Stimulated activated CD8-positive, alpha-beta memory T cell treated with anti-CD3 and anti-CD28 coated beads, Interleukin-4, amount 100 ng/mL, for 24 hours (primary cell): ENCODE measurements at regions not wholly inside any gene's neighbourhood (a gene's known extent, or its start where the extent isn't known, plus 50 kb on each side); places are given as distances from the start of the nearest gene placed in this dataset.

Experiments
- DNase-seq: peaks from one replicate; pipeline ENCODE4 v3.0.0-alpha.2; 2020; ENCODE audit warnings: low read depth

DNA sequence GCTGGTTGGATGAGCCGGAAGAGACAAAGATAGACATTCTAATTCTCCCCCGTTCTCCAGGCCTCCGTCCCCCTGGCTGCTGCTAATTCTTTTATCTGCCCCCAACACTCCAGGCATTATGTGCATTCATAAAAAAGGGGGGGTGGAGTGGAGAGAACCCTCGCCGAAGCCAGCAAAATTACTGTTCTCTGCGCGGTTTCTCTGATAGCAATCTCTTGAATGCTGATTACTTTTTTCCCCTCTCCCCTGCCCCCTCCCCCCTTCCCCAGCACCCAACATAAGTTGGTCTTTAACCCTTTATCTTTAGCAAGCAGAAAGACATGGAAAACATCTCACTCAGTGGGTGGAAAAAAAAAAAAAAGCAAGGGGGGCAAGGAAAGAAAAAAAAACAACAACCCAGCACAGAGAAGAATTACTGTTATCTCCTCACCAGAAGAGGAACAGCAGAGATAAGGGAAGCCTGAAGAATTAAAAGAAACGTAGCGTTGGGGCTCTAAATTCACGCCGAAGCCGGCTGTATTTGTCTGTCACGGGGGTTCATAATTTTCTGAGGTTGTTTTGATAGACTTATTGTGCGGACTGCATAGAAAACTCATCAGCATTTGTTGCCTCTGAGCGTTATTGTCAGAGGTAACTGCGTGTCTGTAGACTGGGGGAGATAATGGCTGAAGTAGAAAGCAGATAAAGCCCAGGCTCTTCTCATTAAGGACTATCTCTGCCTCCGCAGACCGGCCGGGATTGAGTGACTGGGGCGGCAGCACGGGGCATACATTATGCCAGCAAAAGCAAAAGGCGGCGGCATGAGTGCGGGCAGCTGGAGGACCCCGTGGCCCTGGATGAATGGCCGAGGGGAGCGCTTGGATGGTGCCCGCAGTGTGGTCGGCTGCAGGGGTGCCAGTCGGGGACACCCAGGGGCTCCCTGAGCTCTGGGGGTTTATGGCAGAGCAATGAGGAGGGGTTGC, 126.9 kb downstream of the MRM1 start:
- DNase-seq, result no peak

GRCh38 chr17:36730095-36730808, 128.9 kb downstream of the MRM1 start:
- no peak for DNase-seq

DNA sequence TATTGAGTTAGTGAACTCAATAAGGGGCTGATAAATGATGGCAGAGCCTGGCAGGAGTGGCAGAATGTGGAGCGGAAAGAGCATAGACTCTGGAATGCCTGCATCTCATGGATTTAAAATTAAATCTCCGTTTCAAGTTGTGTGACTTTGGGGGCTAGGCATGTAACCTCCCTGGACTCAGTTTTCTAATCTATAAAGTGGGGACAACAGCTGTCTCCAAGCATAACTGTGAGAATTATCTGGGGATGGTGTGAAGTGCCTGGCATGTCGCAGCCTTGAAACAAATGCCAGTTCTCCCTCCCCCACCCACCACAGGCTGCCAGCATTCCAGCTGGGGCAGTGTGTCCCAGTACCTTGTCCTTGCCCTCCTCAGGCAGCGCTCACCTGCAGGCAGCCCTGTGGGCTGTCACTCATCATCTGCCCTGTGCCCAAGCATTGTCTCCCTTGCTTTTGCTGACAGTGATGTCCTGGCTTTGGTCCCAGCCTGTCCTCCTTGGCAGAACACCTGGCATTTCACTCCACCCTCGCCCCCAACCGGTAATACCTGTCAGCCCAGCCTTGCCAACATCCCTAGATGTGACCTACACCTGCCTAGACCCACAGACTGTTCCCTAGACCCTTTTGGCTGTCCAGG, 129.6 kb downstream of the MRM1 start:
- DNase-seq, result no peak

DNA sequence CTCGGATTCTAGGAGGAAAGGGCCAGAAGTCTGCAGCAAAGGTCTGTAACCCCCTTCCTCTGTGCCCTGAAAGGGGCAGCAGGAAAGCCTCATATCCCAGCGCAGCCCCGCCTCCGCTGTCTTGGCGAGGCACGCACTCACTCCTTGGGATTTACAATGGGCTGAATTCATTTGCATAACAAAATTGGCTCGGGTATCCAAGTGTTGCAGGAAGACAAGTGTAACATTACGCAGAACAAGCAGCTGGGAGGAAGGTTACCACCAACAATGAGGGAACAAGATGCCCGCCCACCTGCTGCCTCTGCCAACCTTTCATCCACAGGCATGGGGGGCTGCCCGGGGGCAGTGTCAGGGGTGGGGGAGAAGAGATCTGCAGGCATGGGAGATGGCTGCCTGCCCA, 130.4 kb downstream of the MRM1 start:
- no peak for DNase-seq

GRCh38 chr17:36732351-36732750, 131.0 kb downstream of the MRM1 start:
- no peak for DNase-seq

- DNase-seq, result no peak
Observed at GRCh38 chr17:36736201-36737156, 135.1 kb downstream of the MRM1 start.

DNA sequence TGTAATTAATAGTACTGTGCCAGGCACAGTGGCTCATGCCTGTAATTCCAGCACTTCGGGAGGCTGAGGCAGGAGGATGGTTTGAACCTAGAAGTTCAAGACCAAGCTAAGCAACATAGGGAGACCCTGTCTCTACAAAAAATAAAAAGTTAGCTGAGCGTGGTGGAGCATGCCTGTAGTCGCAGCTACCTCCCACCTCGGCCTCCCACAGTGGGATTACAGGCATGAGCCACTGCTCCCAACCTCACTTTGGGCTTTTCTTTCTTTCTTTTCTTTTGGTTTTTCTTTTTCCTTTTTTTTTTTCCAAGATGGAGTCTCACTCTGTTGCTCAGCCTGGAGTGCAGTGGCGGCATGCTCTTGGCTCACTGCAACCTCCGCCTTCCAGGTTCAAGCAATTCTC, 137.8 kb downstream of the MRM1 start:
- DNase-seq, result no peak

DNA sequence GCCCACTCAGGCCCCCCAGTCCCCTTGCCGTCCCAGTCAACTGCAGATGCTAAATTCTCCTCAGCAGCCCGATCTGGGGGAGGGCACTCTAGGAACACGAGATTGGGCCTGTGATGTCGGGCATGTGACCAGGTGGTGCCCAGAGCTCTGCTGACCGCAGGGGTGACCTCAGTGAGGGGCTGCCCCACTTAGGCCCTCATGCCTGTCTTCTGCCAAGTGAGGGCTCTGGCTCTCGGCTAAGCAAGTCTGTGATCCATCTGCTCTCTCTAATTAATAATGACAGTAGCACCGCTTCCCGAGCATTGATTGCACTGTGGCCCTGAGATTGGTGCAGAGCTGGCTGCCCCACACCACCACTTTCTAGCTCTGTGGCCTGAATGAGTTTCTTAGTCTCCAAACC, 138.8 kb downstream of the MRM1 start:
- DNase-seq, result no peak

DNA sequence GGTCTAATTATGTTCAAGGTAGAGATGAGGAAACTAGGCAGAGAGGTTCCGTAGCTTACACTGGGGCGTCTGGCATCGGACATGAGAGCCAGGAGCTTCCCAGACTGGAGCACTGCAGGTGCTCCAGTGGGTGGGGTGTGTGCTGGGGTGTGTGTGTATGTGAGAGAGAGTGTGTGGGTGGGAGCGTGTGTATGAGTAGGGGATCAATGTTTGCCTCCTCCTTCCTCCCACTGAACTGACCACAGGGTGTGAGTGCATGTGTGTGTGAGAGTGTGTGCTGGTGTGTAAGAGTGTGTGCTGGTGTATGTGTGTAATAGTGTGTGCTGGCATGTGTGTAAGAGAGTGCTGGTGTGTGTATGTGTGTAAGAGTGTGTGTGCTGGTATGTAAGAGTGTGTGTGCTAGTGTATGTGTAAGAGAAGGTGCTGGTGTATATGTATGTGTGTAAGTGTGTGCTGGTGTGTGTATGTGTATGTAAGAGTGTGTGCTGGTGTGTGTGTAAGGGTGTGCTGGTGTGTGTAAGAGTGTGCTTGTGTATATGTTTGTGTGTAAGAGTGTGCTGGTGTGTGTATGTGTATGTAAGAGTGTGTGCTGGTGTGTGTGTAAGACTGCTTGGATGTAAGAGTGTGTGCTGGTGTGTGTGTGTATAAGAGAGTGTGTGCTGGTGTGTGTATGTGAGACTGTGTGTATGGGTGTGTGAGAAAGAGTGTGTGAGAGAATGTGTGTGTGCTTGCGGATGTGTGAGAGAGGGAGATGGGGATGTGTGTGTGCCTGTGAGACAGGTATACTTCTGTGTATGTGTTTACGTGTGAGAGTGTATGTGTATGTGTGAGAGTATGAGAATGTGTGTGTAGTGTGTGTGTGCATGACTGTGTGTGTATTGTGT, 139.9 kb downstream of the MRM1 start:
- DNase-seq, result no peak

DNA sequence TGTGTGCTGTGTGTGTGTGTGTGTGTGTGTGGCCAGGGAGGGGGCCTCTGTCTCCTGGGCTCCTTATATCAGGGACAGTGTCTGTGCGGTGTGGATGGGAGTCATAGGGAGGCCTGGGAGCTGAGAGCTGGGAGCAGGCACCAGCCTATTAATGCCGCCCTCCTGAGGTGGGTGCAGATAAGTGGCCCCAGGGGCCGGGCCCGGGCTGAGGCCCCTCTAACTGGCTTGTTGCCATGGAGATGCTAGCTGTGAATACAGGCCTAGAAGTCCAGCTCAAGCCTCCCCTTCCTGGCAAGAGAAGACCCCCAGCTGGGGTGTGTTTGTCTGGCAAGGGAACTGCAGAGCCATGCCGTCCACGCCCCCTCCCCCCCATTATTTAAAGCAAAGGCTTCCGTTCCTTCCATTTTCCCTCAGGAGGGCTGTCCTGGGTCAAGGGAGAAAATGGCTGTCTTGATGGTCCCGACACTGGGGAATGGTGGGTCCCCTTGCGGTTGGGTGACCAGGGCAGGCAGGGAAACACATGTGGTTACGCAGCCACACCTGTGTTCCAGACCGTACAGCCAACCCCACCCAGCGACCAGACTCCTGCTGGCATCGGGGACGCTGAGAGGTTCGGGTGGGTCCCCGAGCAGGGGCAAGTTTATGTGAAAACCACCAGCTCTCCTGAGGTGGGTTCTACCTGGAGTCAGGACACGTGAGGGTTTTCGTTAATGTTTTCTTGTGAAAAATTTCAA, 141.1 kb downstream of the MRM1 start:
- DNase-seq, result no peak

DNA sequence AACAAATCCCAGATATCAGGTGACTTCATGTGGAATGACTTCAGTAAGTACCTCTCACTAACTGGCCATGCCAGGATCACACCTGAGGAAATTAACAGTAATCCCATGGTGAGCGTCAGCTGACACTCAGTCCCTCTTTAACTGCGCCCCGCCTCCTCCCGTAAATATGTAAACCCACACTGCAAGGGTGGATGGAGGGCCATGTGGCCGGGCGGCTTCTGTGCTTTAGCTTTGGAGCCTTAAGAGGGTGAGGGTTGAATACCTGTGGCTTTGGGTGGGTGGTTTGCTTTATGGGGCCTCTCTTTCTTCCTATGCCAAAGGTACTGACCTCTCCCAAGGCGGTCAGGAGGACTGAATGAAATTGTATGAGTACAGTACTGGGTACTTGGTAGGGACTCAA, 141.7 kb downstream of the MRM1 start:
- DNase-seq, result no peak

DNA sequence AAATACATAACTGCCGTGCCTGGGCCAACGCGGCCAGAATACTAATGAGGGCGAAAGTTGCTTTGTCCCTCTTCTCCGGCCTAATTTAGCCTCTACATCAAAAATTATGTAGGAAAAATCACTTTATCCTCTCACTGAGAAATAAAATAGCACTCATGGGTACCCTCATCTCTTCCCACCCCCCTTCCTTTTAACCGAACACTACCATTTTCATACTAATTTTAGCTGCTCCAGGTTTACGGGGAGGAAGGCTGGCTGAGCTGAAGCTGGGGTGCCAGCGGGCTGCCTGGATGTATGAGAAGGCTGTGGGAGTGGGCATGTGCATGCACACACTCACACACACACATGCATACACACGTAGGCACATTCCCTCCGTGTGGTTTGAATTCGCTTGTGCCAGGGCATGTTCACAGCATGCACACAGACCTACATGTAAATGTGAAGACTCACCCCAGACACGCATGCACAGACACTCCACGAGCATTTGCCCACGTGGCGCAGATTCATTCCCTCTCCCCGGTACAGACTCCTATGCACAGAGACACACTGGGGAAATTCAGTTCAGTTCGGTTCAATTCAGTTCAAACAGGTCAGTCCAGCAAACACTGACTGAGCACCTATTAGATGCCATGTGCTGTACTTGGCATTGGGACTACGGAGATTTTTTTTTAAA, 145.1 kb downstream of the MRM1 start:
- no peak for DNase-seq

- DNase-seq, result no peak
Observed at GRCh38 chr17:36747861-36748260, 146.5 kb downstream of the MRM1 start.

GRCh38 chr17:36748272-36748671, 146.9 kb downstream of the MRM1 start:
- DNase-seq, result no peak

DNA sequence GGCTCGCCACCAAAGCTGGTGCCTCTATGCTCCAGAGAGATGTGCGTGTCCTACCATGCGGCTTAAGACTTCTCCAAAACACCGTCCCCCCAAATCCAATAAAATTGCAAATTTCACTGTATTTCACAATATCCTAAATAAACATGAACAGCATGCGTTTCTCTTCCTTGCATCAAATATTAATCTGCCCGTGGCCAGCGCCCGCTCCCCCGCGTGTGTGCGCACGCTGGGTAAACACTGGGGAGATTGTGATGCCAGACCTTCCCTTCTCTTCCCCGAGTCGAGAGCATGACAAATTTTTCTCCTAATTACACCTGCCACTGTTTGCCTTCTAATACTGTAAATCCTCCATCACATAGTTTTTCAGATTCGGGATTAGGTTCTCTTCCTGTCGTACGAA, 148.1 kb downstream of the MRM1 start:
- no peak for DNase-seq

GRCh38 chr17:36750316-36750885, 149.0 kb downstream of the MRM1 start:
- DNase-seq, result no peak

DNA sequence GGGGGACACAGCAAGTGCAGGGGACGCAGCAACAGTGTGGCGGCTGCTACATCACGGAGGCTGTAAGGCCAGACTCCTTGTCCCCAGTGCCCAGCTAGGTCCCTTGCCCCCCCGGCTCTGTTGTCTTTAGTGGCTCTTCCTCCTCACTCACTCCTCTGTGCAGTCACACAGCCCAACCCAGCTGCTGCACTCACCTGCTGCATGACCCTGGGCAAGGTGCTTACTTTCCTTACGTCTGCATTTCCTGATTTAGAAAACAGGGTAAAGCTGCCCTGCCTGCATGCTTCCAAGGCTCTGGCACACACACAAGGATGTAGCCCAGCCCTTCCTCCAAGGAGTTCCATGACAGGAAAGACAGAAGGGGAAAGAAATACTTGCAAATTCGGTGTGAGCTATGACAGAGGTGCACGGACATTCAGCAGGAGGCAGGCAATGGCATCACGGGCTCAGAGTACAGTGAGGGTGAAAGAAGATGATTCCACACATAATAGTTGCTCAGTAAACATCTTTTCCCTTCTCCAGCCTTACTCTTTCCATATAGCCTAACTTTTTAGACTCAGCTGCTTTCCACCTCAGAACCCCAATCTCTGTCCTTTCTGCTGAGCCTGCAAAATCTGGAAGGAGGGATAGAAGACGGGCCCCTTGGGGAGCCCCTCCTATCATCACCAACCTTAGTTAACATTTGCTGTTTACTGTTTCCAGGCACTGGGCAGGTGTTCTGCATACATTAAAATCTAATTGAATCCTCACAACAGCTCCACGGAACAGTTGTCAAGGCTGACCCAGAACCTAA, 150.9 kb downstream of the MRM1 start:
- DNase-seq, result no peak

GRCh38 chr17:36755586-36755985, 154.2 kb downstream of the MRM1 start:
- DNase-seq, result peak; percentile 34
